ENCODE measurements at regions not wholly inside any gene's neighbourhood (a gene's known extent, or its start where the extent isn't known, plus 50 kb on each side); places are given as distances from the start of the nearest gene placed in this dataset.
"Not testable (repeated sequence)": the region's sequence is repeated elsewhere in the genome, so short reads cannot be mapped to it uniquely, and the experiment has no call there.

DNA sequence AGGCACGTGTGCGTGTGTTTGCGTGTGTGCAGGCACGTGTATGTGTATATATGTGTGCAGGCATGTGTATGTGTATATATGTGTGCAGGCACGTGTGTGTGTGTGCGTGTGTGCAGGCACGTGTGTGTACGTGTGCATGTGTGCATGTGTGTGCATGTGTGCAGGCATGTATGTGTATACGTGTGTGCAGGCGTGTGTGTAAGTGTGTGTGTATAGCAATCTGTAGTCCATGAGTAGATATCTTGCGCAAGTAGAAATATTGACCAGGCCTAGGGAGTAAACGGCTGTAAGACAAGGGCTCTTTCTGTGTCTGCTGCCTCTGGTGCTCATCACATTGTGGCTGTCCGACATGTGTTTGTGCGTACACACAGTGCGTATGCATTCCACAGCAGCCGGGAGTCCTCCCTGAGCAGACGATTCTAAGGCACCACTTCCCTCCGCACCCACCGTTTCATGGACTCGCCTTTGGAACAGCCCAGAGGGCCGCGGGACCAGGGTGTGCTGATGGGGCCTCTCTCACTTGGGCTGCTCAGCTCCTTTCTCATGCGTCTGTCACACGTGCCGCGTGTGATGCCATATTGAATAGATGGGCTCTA is 167.6 kb downstream of the ERMARD start:
- H3K36me3 ChIP-seq = no peaks in the 10 kb centered on the region
- H3K4me3 ChIP-seq = no peak overlapping the region
- TF ChIP-seq, protein P1, sequence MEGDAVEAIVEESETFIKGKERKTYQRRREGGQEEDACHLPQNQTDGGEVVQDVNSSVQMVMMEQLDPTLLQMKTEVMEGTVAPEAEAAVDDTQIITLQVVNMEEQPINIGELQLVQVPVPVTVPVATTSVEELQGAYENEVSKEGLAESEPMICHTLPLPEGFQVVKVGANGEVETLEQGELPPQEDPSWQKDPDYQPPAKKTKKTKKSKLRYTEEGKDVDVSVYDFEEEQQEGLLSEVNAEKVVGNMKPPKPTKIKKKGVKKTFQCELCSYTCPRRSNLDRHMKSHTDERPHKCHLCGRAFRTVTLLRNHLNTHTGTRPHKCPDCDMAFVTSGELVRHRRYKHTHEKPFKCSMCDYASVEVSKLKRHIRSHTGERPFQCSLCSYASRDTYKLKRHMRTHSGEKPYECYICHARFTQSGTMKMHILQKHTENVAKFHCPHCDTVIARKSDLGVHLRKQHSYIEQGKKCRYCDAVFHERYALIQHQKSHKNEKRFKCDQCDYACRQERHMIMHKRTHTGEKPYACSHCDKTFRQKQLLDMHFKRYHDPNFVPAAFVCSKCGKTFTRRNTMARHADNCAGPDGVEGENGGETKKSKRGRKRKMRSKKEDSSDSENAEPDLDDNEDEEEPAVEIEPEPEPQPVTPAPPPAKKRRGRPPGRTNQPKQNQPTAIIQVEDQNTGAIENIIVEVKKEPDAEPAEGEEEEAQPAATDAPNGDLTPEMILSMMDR (IDR thresholded peaks at IDR 0.05) = no peak
- DNase-seq (ENCODE audit: low spot score) = no peak
- H3K27ac ChIP-seq = no peak overlapping the region
- H3K4me1 ChIP-seq = no peaks in the 10 kb centered on the region
- H3K27me3 ChIP-seq = no peaks in the 10 kb centered on the region
- no peaks in the 10 kb centered on the region for H3K9me3 ChIP-seq

DNA sequence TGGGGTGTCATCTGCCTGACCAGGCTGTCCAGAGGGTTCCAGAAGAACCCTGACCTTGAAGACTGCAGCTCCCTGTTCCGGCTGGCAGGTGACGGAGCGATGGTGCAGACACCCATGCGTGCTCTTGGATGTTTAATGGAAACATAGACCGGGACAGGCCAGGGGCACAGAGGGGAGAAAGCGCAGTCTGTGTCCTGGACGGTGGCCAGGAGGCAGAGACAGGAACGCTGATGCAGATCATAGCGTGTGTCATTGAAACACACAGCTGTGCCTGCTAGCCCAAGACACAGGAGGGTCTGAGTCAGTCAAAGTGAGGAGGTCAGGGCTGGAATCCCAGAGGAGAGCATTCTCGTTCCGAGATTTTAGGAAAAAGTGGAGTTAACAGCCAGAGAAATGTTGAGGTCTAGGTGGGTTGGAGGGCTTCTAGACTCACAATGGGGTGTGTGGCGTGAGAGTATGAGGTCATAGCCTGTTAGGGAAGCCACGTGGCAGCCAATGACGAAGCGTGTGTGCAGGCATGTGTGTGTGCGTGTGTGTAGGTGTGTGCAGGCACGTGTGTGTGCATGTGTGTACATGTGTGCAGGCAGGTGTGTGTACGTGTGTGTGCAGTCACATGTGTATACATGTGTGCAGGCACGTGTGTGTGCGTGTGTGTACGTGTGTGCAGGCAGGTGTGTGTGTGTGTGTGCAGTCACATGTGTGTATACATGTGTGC is 167.0 kb downstream of the ERMARD start:
- Histone ChIP-seq H3K4me3 (no peak overlapping the region), H3K4me1 (no peaks in the 10 kb centered on the region), H3K27ac (no peak overlapping the region), H3K27me3 (no peaks in the 10 kb centered on the region), H3K36me3 (no peaks in the 10 kb centered on the region), H3K9me3 (no peaks in the 10 kb centered on the region)
- DNase-seq (ENCODE audit: low spot score) = no peak
- TF ChIP-seq, protein P1 (IDR thresholded peaks at IDR 0.05) = no peak

DNA sequence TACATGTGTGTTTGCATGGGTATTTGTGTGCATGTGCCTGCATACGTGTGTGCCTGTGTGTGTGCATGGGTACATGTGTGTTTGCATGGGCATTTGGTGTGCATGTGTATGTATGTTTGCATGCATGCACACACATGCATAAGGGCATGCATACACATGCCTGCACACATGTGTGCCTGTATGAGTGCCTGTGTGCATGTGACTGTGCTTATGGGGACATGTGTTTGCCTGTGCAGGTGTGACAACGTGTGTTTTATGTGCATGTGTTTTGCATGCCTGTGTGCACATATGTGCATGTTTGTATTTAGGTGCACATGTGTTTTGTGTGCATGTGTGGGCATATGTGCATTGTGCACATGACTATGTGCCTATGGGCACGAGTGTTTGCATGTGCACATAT is 165.7 kb downstream of the ERMARD start:
- Histone ChIP-seq H3K9me3 (no peaks in the 10 kb centered on the region), H3K36me3 (no peaks in the 10 kb centered on the region), H3K4me1 (no peaks in the 10 kb centered on the region), H3K4me3 (no peak overlapping the region), H3K27ac (no peak overlapping the region), H3K27me3 (no peaks in the 10 kb centered on the region)
- TF ChIP-seq, protein P1 (IDR thresholded peaks at IDR 0.05) = no peak
- DNase-seq (ENCODE audit: low spot score) = no peak

DNA sequence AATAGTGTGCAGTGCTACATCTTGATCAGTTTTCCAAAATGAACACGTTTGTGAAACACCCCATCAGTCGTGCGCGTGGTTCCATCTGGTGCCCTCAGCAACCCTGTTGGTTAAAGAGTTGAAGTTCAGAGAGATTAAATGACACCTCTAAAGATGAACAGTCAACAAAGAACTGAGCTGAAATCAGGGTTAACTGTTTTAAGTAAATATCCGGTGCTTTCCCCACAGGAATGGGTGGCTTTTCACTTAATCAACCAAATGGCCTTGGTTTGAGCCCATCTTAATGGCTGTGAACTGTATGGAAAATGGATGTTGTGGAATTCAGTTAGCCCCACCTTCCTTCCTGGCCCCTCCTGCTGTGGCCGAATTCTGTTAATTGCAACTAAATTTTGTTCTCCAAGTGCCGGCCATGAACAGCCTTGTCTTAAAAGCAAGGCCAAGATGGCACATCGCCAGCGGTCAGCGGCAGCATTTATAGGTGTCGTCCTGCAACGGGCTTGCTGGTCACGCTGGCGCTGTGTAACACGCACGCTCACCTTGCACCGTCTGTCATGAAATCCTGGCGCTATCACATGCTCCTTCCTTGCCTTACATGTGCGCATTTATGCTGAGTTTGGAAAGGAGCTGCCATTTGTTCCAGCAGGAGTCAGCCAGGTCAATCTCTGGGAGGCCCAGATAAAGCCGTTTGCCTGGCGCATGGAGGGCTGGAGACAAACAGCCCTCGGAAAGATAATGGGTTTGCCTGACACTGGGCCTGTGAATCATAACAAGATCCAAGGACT is 164.5 kb downstream of the ERMARD start:
- Histone ChIP-seq H3K4me1 (no peaks in the 10 kb centered on the region), H3K36me3 (no peaks in the 10 kb centered on the region), H3K27me3 (no peaks in the 10 kb centered on the region), H3K9me3 (no peaks in the 10 kb centered on the region), H3K27ac (no peak overlapping the region), H3K4me3 (no peak overlapping the region)
- no peak for DNase-seq (ENCODE audit: low spot score)
- TF ChIP-seq, protein P1 (IDR thresholded peaks at IDR 0.05) = no peak

DNA sequence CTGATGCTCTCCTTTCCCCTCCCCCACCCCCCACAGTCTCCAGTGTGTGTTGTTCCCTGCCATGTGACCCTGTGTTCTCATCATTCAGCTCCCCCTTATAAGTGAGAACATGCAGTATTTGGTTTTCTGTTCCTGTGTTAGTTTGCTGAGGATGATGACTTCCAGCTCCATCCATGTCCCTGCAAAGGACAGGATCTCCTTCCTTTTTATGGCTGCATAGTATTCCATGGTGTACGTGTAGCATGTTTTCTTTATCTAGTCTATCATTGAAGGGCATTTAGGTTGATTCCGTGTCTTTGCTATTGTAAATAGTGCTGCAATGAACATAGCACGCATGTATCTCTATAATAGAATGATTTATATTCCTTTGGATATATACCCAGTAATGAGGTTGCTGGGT is 162.3 kb downstream of the ERMARD start:
- H3K27me3 ChIP-seq; H3K4me3 ChIP-seq; DNase-seq (ENCODE audit: low spot score); H3K4me1 ChIP-seq; H3K36me3 ChIP-seq; H3K27ac ChIP-seq; H3K9me3 ChIP-seq: not testable (repeated sequence)

DNA sequence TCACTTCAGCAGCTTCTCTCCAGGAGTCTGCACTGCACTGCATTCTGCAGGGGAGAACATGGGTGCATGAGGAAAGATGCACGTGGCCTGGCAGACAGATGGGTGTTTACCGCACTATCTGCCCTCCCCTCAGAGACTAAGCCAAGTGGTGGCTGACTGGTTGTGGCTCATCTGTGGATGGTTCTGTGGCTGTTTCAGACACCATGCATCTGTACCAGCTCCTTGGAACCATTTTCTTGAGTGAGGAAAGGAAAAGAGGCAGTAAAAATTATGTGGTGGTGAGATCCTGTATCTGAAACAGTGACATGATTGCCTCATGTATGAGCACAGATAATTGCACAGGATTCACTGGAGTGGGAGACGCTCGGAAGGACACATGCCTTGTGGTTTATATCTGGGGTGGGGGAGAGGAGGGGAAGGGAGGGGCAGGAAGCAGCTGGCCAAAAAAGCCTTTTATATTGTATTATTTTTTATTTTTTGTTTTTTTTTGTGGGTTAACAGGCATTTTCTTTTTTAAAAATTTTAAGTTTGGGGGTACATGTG is 161.7 kb downstream of the ERMARD start:
- H3K27ac ChIP-seq = no peak overlapping the region
- no peaks in the 10 kb centered on the region for H3K9me3 ChIP-seq
- TF ChIP-seq, protein P1 (IDR thresholded peaks at IDR 0.05) = no peak
- no peaks in the 10 kb centered on the region for H3K4me1 ChIP-seq
- no peak for DNase-seq (ENCODE audit: low spot score)
- H3K4me3 ChIP-seq = no peak overlapping the region
- no peaks in the 10 kb centered on the region for H3K36me3 ChIP-seq
- H3K27me3 ChIP-seq = no peaks in the 10 kb centered on the region
